Endothelial cell (in vitro differentiated cells): ENCODE measurements at regions not wholly inside any gene's neighbourhood (a gene's known extent, or its start where the extent isn't known, plus 50 kb on each side); places are given as distances from the start of the nearest gene placed in this dataset.
"Not testable (repeated sequence)": the region's sequence is repeated elsewhere in the genome, so short reads cannot be mapped to it uniquely, and the experiment has no call there.

Experiments
- DNase-seq: peaks from one replicate; pipeline ENCODE4 v3.0.0; 2021; ENCODE audit warnings: low spot score
- H3K27ac Mint-ChIP-seq: one replicate; pipeline ENCODE4 v1.8.0; 2021; ENCODE audit warnings: mixed read lengths, inconsistent platforms; ENCODE audit not compliant: unreplicated experiment
- H3K27me3 Mint-ChIP-seq: one replicate; pipeline ENCODE4 v1.8.0; 2021; ENCODE audit warnings: mild to moderate bottlenecking, moderate library complexity, mixed read lengths, inconsistent platforms; ENCODE audit not compliant: unreplicated experiment
- H3K36me3 Mint-ChIP-seq: one replicate; pipeline ENCODE4 v1.8.0; 2021; ENCODE audit warnings: mild to moderate bottlenecking, low read depth, mixed read lengths, inconsistent platforms; ENCODE audit not compliant: unreplicated experiment
- H3K4me1 Mint-ChIP-seq: one replicate; pipeline ENCODE4 v1.8.0; 2021; ENCODE audit warnings: mild to moderate bottlenecking, mixed read lengths, inconsistent platforms; ENCODE audit not compliant: unreplicated experiment
- H3K4me3 Mint-ChIP-seq: one replicate; pipeline ENCODE4 v1.8.0; 2021; ENCODE audit warnings: mild to moderate bottlenecking, mixed read lengths, inconsistent platforms; ENCODE audit not compliant: unreplicated experiment
- H3K9me3 Mint-ChIP-seq: one replicate; pipeline ENCODE4 v1.8.0; 2021; ENCODE audit warnings: mixed read lengths, inconsistent platforms; ENCODE audit not compliant: unreplicated experiment
- CTCF ChIP-seq: fragments of 200-600 bp; sonication (generic); IDR thresholded peaks from one replicate; pipeline ENCODE4 v1.5.0; 2021; ENCODE audit warnings: antibody characterized with exemption; ENCODE audit not compliant: unreplicated experiment

- H3K27ac Mint-ChIP-seq: no peak overlapping the region
- DNase-seq: no peak
- no peak for TF ChIP-seq CTCF
- peaks cover 29% of the 10 kb centered on the region for H3K4me1 Mint-ChIP-seq
- peaks cover 17% of the 10 kb centered on the region for H3K36me3 Mint-ChIP-seq
- peaks cover 8% of the 10 kb centered on the region for H3K27me3 Mint-ChIP-seq
- no peak overlapping the region for H3K4me3 Mint-ChIP-seq
- peaks cover 2% of the 10 kb centered on the region for H3K9me3 Mint-ChIP-seq
These were observed 551.1 kb downstream of the MN1 start for GRCh38 chr22:27250418-27250817.

DNA sequence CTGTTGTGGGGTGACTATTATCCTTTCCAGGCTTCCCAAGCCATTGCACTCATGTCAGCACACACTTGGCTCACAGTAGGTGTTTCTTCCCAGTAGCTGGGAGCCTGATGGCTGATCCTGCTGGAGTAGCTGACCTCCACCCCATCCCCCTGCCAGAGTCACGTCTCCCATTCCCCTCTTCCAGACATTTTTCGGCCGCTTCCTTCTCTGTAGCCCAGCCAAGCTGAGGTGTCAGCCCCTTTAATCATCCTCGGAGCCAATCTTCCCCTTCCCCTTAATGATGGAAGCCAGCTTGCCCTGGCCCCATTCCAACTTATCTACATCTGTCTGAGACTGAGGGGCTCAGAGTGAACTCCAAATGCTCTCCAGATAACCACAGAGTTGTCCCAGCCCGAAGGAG lies 550.7 kb downstream of the MN1 start:
- peaks cover 22% of the 10 kb centered on the region for H3K36me3 Mint-ChIP-seq
- TF ChIP-seq CTCF: no peak
- H3K27ac Mint-ChIP-seq: no peak overlapping the region
- peaks cover 7% of the 10 kb centered on the region for H3K9me3 Mint-ChIP-seq
- no peak overlapping the region for H3K4me3 Mint-ChIP-seq
- no peak for DNase-seq
- H3K4me1 Mint-ChIP-seq: peaks cover 29% of the 10 kb centered on the region
- H3K27me3 Mint-ChIP-seq: peaks cover 6% of the 10 kb centered on the region

GRCh38 chr22:27251563-27251962 lies 550.0 kb downstream of the MN1 start:
- Mint-ChIP-seq H3K9me3 (peaks cover 7% of the 10 kb centered on the region), H3K36me3 (peaks cover 18% of the 10 kb centered on the region), H3K27me3 (peaks cover 5% of the 10 kb centered on the region), H3K4me1 (peaks cover 25% of the 10 kb centered on the region), H3K27ac (no peak overlapping the region), H3K4me3 (no peak overlapping the region)
- DNase-seq: no peak
- no peak for TF ChIP-seq CTCF

GRCh38 chr22:27252282-27253049 lies 549.1 kb downstream of the MN1 start:
- no peak for DNase-seq
- Mint-ChIP-seq H3K4me3 (no peak overlapping the region), H3K27me3 (peaks cover 5% of the 10 kb centered on the region), H3K9me3 (peaks cover 7% of the 10 kb centered on the region), H3K27ac (no peak overlapping the region), H3K4me1 (peaks cover 16% of the 10 kb centered on the region), H3K36me3 (peaks cover 16% of the 10 kb centered on the region)
- no peak for TF ChIP-seq CTCF

DNA sequence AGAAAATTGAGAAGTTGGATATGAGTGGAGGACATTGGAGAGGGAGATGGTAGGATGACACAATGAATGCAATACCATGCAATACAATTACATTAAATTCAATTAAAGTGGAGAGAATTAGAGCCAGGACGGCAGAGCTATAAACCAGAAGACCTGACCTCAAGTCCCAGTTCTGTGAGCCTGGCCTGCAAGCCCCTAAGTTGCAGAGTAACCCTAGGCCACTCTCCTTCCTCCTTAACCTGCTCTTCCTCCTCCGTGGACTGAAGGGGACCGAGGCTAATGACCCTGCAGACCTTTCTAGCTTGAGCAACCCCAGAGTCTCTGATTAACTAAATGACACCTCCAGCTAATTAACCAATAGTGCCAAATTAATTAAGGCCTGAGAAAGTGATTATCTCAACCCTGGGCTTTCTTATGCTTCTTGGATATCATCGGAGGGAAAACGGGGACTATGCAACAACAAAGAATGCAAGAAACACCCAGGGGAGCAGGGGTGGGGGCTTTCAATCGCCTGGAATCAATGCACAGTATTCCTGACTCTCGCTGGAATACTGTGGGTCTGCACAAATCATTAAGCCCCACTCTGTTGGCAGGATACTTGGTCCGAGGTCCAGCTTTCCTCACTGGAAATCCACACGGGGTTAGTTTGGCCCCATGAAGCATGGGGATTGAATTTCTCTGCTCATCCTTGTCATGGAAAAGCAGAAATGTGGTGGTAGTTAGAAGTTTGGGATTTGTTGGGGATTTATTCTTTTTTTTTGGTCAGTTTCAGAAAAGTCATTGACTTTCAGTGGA lies 548.3 kb downstream of the MN1 start:
- Mint-ChIP-seq H3K36me3 (peaks cover 16% of the 10 kb centered on the region), H3K4me1 (peaks cover 16% of the 10 kb centered on the region), H3K27ac (no peak overlapping the region), H3K27me3 (peaks cover 5% of the 10 kb centered on the region), H3K9me3 (peaks cover 7% of the 10 kb centered on the region), H3K4me3 (no peak overlapping the region)
- DNase-seq: no peak
- TF ChIP-seq CTCF: no peak

DNA sequence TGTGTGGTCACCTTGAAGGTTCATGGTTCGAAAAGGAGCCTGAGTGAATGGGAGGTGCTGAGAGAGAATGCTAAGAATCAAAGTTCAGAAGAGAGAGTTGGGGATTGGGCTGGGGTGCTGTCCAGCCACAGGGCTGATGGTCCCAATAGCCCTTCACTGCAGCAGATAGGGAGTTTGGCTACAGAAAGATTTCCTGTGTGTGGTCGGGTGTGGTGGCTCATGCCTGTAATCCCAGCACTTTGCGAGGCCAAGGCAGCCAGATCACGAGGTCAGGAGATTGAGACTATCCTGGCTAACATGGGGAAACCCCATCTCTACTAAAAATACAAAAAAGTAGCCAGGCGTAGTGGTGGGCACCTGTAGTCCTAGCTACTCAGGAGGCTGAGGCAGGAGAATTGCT lies 547.5 kb downstream of the MN1 start:
- H3K27me3 Mint-ChIP-seq, H3K27ac Mint-ChIP-seq, H3K4me3 Mint-ChIP-seq, DNase-seq, H3K9me3 Mint-ChIP-seq: not testable (repeated sequence)
- Mint-ChIP-seq H3K36me3 (peaks cover 16% of the 10 kb centered on the region), H3K4me1 (peaks cover 16% of the 10 kb centered on the region)
